Lower lobe of right lung (tissue), 2 donors: ENCODE measurements at regions not wholly inside any gene's neighbourhood (a gene's known extent, or its start where the extent isn't known, plus 50 kb on each side); places are given as distances from the start of the nearest gene placed in this dataset.

Experiments used
- ATAC-seq, 2 donors: fragments of 200-7000 bp; cut with Tn5 transposase; one replicate each; pipeline ENCODE4 v1.9.1; 2020 to 2022; ENCODE audit warnings: mild to moderate bottlenecking in 2 of 2, moderate library complexity in 2 of 2
- DNase-seq: peaks from one replicate; pipeline ENCODE4 v3.0.0-alpha.2; 2020
- H3K27ac ChIP-seq: fragments of 200-600 bp; one replicate; pipeline ENCODE4 v1.8.0; 2022
- H3K27me3 ChIP-seq: fragments of 200-600 bp; one replicate; pipeline ENCODE4 v1.8.0; 2022; ENCODE audit warnings: low read depth
- H3K36me3 ChIP-seq: fragments of 200-600 bp; one replicate; pipeline ENCODE4 v1.8.0; 2022; ENCODE audit warnings: mild to moderate bottlenecking
- H3K4me1 ChIP-seq: fragments of 200-600 bp; one replicate; pipeline ENCODE4 v1.8.0; 2022
- H3K4me3 ChIP-seq: fragments of 200-600 bp; one replicate; pipeline ENCODE4 v1.8.0; 2022; ENCODE audit warnings: mild to moderate bottlenecking
- H3K9me3 ChIP-seq: fragments of 200-600 bp; one replicate; pipeline ENCODE4 v1.8.0; 2022
- CTCF ChIP-seq: fragments of 200-600 bp; IDR thresholded peaks from one replicate; pipeline ENCODE4 v1.8.0; 2022; ENCODE audit warnings: antibody characterized with exemption, mild to moderate bottlenecking
- intact Hi-C: fragments of 100-400 bp; cut with DNase I; formaldehyde crosslinking; loops from one replicate; pipeline ENCODE4 v1.11.0; 2022
- donor health status: DM: no; HTN: yes; CAD: no; lungs with severe emphysema.

- ATAC-seq (no peak), DNase-seq (no peak)
- Histone ChIP-seq H3K9me3 (no peaks in the 10 kb centered on the region), H3K27ac (no peak overlapping the region), H3K27me3 (no peaks in the 10 kb centered on the region), H3K4me3 (no peak overlapping the region), H3K36me3 (no peaks in the 10 kb centered on the region), H3K4me1 (no peaks in the 10 kb centered on the region)
- intact Hi-C loops = no loop called here
- no peak for TF ChIP-seq CTCF
Measured at GRCh38 chr12:67807814-67808213, 159.3 kb downstream of the DYRK2 start.

DNA sequence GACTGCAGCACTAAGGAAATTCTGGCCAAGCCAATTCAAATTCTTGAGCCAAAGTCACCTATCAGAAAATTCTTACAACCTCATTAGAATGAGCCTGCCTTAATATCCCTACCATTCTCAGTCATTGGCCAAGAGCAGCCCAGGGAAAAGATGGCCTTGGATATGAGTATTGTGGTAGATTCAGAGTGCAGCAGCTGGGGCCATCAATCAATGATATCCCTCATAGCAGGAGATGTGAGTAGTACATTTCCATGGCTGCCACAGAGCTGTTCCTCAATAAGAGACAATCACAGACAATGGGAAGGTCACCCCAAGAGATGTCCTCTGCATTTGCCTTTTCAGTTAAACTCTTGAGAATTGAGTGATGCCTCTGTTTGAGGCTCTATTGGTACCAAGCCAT lies 161.6 kb downstream of the DYRK2 start:
- intact Hi-C loops = no loop called here

GRCh38 chr12:67811437-67812361 lies 163.2 kb downstream of the DYRK2 start:
- intact Hi-C loops = no loop called here
- no peaks in the 10 kb centered on the region for H3K27me3 ChIP-seq
- DNase-seq = no peak
- H3K9me3 ChIP-seq = peaks cover 12% of the 10 kb centered on the region
- no peak for ATAC-seq
- H3K36me3 ChIP-seq = no peaks in the 10 kb centered on the region
- no peak overlapping the region for H3K27ac ChIP-seq
- H3K4me1 ChIP-seq = no peaks in the 10 kb centered on the region
- H3K4me3 ChIP-seq = no peak overlapping the region
- no peak for TF ChIP-seq CTCF

More for the DNA sequence above, 161.6 kb downstream of the DYRK2 start:
- Histone ChIP-seq H3K4me1 (no peaks in the 10 kb centered on the region), H3K27me3 (no peaks in the 10 kb centered on the region), H3K4me3 (no peak overlapping the region), H3K27ac (no peak overlapping the region), H3K36me3 (no peaks in the 10 kb centered on the region), H3K9me3 (no peaks in the 10 kb centered on the region)
- ATAC-seq (no peak), DNase-seq (no peak)
- TF ChIP-seq CTCF = no peak

DNA sequence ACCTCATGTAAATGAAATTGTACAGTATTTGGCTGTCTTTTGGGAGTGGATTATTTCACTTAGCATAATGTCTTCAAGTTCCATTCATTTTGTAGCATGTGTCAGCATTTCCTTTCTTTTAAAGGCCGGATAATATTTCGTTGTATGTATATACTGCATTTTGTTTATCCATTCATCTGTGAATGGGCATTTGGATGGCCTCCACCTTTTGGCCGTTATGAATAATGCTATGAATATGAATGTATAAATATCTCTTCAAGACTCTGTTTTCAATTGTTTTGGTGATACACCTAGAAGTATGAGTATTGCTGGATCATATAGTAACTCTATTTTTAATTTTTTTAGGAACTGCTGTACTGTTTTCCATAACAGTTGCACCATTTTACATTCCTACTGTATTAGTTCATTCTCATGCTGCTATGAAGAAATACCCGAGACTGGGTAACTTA lies 164.9 kb downstream of the DYRK2 start:
- no peaks in the 10 kb centered on the region for H3K27me3 ChIP-seq
- ATAC-seq (no peak), DNase-seq (no peak)
- intact Hi-C loops = no loop called here
- H3K9me3 ChIP-seq = peaks cover 21% of the 10 kb centered on the region
- no peaks in the 10 kb centered on the region for H3K4me1 ChIP-seq
- no peak for TF ChIP-seq CTCF
- H3K36me3 ChIP-seq = no peaks in the 10 kb centered on the region
- H3K4me3 ChIP-seq = no peak overlapping the region
- H3K27ac ChIP-seq = no peak overlapping the region

DNA sequence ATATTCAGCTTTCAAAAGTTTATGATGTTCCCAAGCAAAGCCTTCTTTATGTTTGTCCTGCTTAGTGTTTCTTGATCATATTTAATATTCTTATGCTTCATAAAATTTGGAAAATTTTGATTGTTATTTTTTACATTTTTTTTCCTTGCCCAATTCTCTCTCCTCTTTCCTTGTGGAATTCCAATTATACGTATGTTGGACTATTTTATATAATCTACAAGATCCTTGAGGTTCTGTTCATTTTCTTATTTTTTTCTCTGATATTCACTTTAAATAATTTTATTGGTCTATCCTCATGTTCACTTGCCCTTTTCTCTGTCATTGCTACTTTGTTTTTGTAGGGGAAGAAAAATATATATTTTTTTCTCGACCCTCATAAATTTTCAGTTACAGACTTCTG lies 167.7 kb downstream of the DYRK2 start:
- H3K27me3 ChIP-seq = no peaks in the 10 kb centered on the region
- H3K36me3 ChIP-seq = no peaks in the 10 kb centered on the region
- intact Hi-C loops = no loop called here
- peaks cover 21% of the 10 kb centered on the region for H3K9me3 ChIP-seq
- H3K4me3 ChIP-seq = no peak overlapping the region
- no peak for ATAC-seq
- no peak overlapping the region for H3K27ac ChIP-seq
- H3K4me1 ChIP-seq = no peaks in the 10 kb centered on the region
- no peak for TF ChIP-seq CTCF
- no peak for DNase-seq
